ENCODE measurements at regions not wholly inside any gene's neighbourhood (a gene's known extent, or its start where the extent isn't known, plus 50 kb on each side); places are given as distances from the start of the nearest gene placed in this dataset.
"Not testable (repeated sequence)": the region's sequence is repeated elsewhere in the genome, so short reads cannot be mapped to it uniquely, and the experiment has no call there.

- Histone ChIP-seq H3K27ac (ENCODE audit: low read depth, low read length, poor library complexity, severe bottlenecking) (no peak overlapping the region), H3K9me2 (ENCODE audit: insufficient read depth, low read length) (no peaks in the 10 kb centered on the region), H4K20me1 (ENCODE audit: insufficient read depth, low read length) (no peaks in the 10 kb centered on the region), H3K4me2 (ENCODE audit: low read length) (no peak overlapping the region), H3K4me1 (ENCODE audit: insufficient read depth, low read length, poor library complexity, severe bottlenecking) (no peaks in the 10 kb centered on the region), H3K79me2 (ENCODE audit: insufficient read depth, low read depth, low read length) (no peaks in the 10 kb centered on the region), H3K9me3 (ENCODE audit: low read length) (no peaks in the 10 kb centered on the region), H3K4me3 (ENCODE audit: low read depth, low read length, poor library complexity, severe bottlenecking) (no peak overlapping the region), H3K36me3 (ENCODE audit: insufficient read depth, low read length) (no peaks in the 10 kb centered on the region), H2AFZ (ENCODE audit: low read length) (no peak overlapping the region)
- ChIA-PET POLR2A (no interaction called here), CTCF (ENCODE audit: unreplicated experiment) (no interaction called here)
- intact Hi-C loops (cut with micrococcal nuclease; ENCODE audit: unreplicated experiment), result no loop called here
- DNase-seq (ENCODE audit: low spot score), result no peak
- TF ChIP-seq EZH2phosphoT487 (IDR thresholded peaks at IDR 0.05; ENCODE audit: borderline replicate concordance, low read depth, low read length) (no peak), CTCF (conservative IDR thresholded peaks at IDR 0.05; ENCODE audit: low read length) (no peak)
- no TSS peak for BruUV-seq (replicated peaks)
These were observed 1298.5 kb downstream of the ROBO2 start for GRCh38 chr3:78338405-78338804.

- H3K79me2 ChIP-seq (ENCODE audit: insufficient read depth, low read depth, low read length), result no peaks in the 10 kb centered on the region
- no peak overlapping the region for H2AFZ ChIP-seq (ENCODE audit: low read length)
- no peak overlapping the region for H3K4me2 ChIP-seq (ENCODE audit: low read length)
- TF ChIP-seq EZH2phosphoT487 (IDR thresholded peaks at IDR 0.05; ENCODE audit: borderline replicate concordance, low read depth, low read length), result no peak
- no peak for TF ChIP-seq CTCF (conservative IDR thresholded peaks at IDR 0.05; ENCODE audit: low read length)
- H3K27ac ChIP-seq (ENCODE audit: low read depth, low read length, poor library complexity, severe bottlenecking), result no peak overlapping the region
- no TSS peak for BruUV-seq (replicated peaks)
- DNase-seq (ENCODE audit: low spot score), result no peak
- H3K9me3 ChIP-seq (ENCODE audit: low read length), result no peaks in the 10 kb centered on the region
- intact Hi-C loops (cut with micrococcal nuclease; ENCODE audit: unreplicated experiment), result no loop called here
- no peaks in the 10 kb centered on the region for H3K4me1 ChIP-seq (ENCODE audit: insufficient read depth, low read length, poor library complexity, severe bottlenecking)
- no peak overlapping the region for H3K4me3 ChIP-seq (ENCODE audit: low read depth, low read length, poor library complexity, severe bottlenecking)
- ChIA-PET POLR2A (no interaction called here), CTCF (ENCODE audit: unreplicated experiment) (no interaction called here)
- no peaks in the 10 kb centered on the region for H3K9me2 ChIP-seq (ENCODE audit: insufficient read depth, low read length)
- H4K20me1 ChIP-seq (ENCODE audit: insufficient read depth, low read length), result no peaks in the 10 kb centered on the region
- H3K36me3 ChIP-seq (ENCODE audit: insufficient read depth, low read length), result no peaks in the 10 kb centered on the region
These were observed 1303.3 kb downstream of the ROBO2 start for GRCh38 chr3:78343221-78343620.

GRCh38 chr3:78344267-78344666 lies 1304.4 kb downstream of the ROBO2 start:
- POLR2A ChIA-PET; intact Hi-C loops (cut with micrococcal nuclease; ENCODE audit: unreplicated experiment); CTCF ChIA-PET (ENCODE audit: unreplicated experiment): not testable (repeated sequence)

More at GRCh38 chr3:78344267-78344666, 1304.4 kb downstream of the ROBO2 start:
- H3K4me3 ChIP-seq (ENCODE audit: low read depth, low read length, poor library complexity, severe bottlenecking); H3K4me2 ChIP-seq (ENCODE audit: low read length); H3K79me2 ChIP-seq (ENCODE audit: insufficient read depth, low read depth, low read length); H3K9me2 ChIP-seq (ENCODE audit: insufficient read depth, low read length); H3K27ac ChIP-seq (ENCODE audit: low read depth, low read length, poor library complexity, severe bottlenecking); H3K36me3 ChIP-seq (ENCODE audit: insufficient read depth, low read length); H2AFZ ChIP-seq (ENCODE audit: low read length); H3K9me3 ChIP-seq (ENCODE audit: low read length); BruUV-seq (replicated peaks); H3K4me1 ChIP-seq (ENCODE audit: insufficient read depth, low read length, poor library complexity, severe bottlenecking); H4K20me1 ChIP-seq (ENCODE audit: insufficient read depth, low read length); DNase-seq (ENCODE audit: low spot score): not testable (repeated sequence)
